GM13976 (cell line): ENCODE measurements at regions not wholly inside any gene's neighbourhood (a gene's known extent, or its start where the extent isn't known, plus 50 kb on each side); places are given as distances from the start of the nearest gene placed in this dataset.
A peak's percentile ranks its signal among the peaks of the same experiment; 100 is the strongest.

Experiments
- DNase-seq: peaks from one replicate; pipeline ENCODE4 v3.0.0; 2012; ENCODE audit warnings: low spot score
- in situ Hi-C: fragments of 300-500 bp; cut with MboI; formaldehyde crosslinking; loops from one replicate; pipeline ENCODE4 v1.12.0; 2022; ENCODE audit warnings: low sequenced_read_pairs, mixed read lengths, inconsistent platforms; ENCODE audit not compliant: unreplicated experiment
- TF ChIP-seq, protein P1 (sequence below): IDR thresholded peaks from 2 replicates; pipeline ENCODE4 v1.5.1; 2012; ENCODE audit warnings: borderline replicate concordance, mild to moderate bottlenecking; ENCODE audit not compliant: insufficient read depth; ENCODE audit errors: extremely low read depth, missing control alignments, control extremely low read depth

DNA sequence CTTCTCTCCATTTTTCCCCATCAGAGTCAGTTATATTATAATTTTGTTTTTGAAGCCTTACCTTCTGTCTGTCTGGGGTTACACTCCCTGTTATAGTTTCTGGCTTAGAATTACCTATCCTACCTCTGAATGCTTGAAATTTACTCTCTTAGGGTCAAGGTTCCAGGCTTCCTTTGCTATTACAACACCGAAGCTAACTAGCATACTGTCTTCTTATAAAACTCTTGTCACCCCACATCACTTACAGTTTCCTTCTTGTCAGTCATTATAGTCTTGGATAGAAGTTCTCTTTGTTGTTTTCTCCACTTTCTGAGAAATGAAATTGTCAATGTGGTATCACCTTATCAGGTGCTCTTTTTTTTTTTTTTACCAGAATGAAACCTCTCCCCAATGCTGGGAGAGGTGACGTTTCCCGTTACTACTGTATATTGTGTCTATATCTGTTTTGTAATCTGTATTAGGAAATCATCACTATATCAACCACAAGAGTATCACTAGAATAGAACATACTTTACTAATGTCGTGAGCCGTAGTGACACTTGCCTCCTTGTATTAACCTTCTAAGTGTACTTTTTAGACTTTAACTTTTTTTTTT is 69.2 kb upstream of the PSMA6 start:
- in situ Hi-C loops: no loop called here
- no peak for DNase-seq
- TF ChIP-seq, protein P1, sequence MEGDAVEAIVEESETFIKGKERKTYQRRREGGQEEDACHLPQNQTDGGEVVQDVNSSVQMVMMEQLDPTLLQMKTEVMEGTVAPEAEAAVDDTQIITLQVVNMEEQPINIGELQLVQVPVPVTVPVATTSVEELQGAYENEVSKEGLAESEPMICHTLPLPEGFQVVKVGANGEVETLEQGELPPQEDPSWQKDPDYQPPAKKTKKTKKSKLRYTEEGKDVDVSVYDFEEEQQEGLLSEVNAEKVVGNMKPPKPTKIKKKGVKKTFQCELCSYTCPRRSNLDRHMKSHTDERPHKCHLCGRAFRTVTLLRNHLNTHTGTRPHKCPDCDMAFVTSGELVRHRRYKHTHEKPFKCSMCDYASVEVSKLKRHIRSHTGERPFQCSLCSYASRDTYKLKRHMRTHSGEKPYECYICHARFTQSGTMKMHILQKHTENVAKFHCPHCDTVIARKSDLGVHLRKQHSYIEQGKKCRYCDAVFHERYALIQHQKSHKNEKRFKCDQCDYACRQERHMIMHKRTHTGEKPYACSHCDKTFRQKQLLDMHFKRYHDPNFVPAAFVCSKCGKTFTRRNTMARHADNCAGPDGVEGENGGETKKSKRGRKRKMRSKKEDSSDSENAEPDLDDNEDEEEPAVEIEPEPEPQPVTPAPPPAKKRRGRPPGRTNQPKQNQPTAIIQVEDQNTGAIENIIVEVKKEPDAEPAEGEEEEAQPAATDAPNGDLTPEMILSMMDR: no peak

DNA sequence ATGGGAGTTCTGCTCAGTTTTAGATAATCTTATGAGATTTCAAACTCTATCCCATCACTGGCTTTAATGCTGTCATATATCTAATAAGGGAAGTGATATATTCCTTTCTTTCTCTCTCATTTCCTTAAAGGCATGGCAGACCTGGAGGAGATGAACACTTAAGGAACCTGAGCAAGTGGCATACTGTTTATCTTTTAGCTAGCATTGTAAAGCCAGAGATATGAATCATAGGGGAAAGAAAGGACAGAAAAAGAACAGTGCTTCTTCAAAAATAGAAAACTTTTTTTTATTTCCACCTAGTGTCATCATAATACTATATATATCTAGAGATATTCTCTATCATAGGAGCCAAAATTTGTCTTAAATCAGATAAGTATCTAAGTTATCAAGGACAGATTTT is 68.3 kb upstream of the PSMA6 start:
- no peak for DNase-seq
- TF ChIP-seq, protein P1: no peak
- in situ Hi-C loops: no loop called here

GRCh38 chr14:35224615-35225014 is 67.6 kb upstream of the PSMA6 start:
- DNase-seq: no peak
- TF ChIP-seq, protein P1: no peak
- in situ Hi-C loops: no loop called here

- in situ Hi-C loops: no loop called here
- peak; percentile 42 for DNase-seq
- TF ChIP-seq, protein P1: peak; percentile 35
Measured at GRCh38 chr14:35229084-35229791, 62.9 kb upstream of the PSMA6 start.

- no peak for DNase-seq
- in situ Hi-C loops: no loop called here
Measured at GRCh38 chr14:35229792-35230089, 62.4 kb upstream of the PSMA6 start.

GRCh38 chr14:35231207-35231760 is 60.9 kb upstream of the PSMA6 start:
- in situ Hi-C loops: no loop called here
- TF ChIP-seq, protein P1: no peak
- DNase-seq: no peak

More at GRCh38 chr14:35229792-35230089, 62.4 kb upstream of the PSMA6 start:
- TF ChIP-seq, protein P1: no peak
